GM19240 (cell line): ENCODE measurements at regions not wholly inside any gene's neighbourhood (a gene's known extent, or its start where the extent isn't known, plus 50 kb on each side); places are given as distances from the start of the nearest gene placed in this dataset.
"Not testable (repeated sequence)": the region's sequence is repeated elsewhere in the genome, so short reads cannot be mapped to it uniquely, and the experiment has no call there.

Experiments
- DNase-seq: peaks from one replicate; pipeline ENCODE4 v3.0.0; 2011; ENCODE audit warnings: low spot score; ENCODE audit not compliant: insufficient read length

DNA sequence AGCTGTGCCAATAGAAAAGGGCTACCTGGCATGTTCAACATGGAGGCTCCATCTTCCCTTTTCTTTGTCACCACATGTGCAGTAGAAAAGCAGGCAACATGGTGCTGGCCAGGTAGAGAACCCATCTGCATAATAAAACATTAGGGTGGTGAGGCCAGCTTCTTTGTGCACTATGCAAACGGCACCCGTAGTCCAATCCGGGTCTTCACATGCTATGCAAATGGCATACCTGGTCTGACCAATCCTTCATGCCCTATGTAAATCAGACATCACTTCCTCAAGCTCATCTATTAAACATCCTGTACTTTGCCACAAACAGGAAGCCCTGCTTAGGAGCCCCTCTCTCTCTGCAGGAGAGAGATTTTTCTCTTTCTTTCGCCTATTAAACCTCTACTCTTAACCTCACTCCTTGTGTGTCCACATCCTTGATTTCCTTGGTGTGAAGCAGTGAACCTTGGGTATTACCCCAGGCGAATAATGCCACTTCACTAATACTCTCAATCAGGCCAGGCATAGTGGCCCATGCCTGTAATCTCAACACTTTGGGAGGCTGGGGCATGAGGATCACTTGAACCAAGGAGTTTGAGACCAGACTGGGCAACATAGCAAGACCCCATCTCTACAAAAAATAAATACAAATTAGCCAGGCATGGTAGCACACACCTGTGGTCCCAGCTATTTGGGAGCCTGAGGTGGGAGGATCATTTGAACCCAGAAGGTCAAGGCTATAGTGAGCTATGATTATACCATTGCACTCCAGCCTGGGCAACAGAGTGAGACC, 111.3 kb upstream of the MRI1 start:
- no peak for DNase-seq

DNA sequence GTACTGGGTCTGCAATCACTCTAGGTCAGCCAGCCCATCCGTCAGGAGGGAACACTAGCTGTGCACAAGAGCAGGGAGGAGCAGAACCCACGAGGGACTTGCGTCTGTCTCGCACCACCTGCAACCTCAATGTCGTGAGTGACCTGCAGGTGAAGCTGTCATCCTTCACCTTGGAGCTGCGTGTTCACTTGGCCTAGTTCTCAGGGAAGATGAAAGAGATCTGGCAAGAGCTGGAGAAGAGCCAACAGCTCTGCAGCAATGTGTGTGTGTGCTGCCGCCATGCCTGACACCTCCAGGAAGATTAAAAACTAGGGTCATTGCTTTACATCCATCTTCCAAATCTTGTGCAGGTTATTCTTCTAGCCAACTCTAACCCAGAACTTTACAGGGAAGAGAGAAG, 117.6 kb upstream of the MRI1 start:
- DNase-seq: no peak

DNA sequence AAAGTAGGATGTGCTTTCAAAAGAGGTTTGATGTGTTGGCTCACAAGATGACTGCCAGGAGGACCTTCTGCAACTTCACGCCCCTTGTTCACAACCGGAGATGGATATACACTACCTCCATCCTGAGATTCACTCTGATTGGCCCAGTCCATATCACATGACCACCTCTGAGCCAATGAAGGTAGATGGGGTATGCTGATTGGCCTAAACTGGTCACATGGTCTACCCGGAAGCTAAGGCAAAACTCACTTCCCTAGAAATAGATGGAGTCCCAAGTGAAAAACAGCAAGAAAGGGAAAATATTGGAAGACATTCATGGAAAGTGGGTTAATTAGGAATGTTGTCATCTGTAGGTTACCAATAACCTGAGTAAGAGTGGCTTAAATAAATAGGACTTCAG, 119.7 kb upstream of the MRI1 start:
- DNase-seq: no peak

GRCh38 chr19:13640611-13641010, 123.7 kb upstream of the MRI1 start:
- no peak for DNase-seq

DNA sequence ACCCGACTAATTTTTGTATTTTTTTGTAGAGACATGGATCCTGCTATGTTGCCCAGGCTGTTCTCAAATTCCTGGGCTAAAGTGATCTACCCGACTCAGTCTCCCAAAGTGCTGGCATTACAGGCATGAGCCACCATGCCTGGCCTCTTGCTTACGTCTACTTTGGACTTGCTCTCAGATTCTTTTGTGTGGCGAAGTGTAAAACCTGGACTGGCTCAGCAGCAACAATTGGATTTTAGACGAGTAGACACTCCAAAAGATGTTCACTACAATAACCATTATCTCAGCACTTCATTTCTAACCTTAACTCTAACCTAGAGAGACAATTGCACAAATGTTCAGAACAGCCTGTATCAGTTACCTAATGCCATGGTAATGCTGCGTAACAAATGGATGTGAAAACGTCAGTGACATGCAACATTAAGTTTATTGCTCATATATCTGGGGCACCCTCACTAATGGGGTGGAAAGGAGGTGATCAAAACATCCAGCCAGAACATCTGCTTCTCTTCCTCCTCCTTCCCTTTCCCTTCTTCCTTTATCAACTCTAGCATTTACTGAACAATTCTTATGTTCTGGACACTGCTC, 124.9 kb upstream of the MRI1 start:
- no peak for DNase-seq

- DNase-seq: no peak
Measured at GRCh38 chr19:13637664-13638063, 126.7 kb upstream of the MRI1 start.

DNA sequence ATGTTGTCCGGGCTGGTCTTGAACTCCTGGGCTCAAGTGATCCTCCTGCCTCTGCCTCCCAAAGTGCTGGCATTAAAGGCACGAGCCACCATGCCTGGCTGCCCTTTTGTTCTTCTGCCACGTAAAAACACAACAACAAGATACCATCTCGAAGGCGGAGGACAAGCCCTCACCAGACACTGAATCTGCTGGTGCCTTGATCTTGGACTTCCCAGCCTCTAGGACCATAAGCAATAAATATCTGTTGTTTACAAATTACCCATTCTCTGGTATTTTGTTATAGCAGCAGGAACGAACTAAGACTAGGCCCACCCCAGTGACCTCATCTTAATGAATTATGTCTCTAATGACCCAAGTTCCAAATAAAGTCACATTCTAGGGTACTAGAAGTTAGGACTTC, 128.4 kb upstream of the CACNA1A start:
- no peak for DNase-seq

GRCh38 chr19:13633522-13633922, 127.2 kb upstream of the CACNA1A start:
- no peak for DNase-seq

DNA sequence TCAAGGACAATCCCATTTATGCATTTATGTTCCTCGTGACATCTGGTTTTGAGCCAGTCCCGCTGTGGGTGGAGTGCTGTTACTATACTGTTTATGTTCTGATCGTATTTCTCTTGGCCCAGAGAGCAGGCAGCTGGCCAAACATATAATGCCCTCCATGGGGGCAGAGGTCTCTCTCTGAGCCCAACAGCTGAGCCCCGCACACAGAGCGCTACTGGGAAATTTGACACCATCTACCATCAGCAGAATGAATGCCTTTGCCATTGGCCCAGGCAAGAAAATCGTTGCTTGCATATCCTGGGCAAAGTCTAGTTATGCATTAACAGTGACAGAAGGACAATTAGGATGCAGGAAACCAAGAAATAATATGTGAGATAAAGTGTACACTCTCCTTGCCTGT, 126.8 kb upstream of the CACNA1A start:
- DNase-seq: no peak

GRCh38 chr19:13632164-13632563, 125.9 kb upstream of the CACNA1A start:
- not testable (repeated sequence) for DNase-seq

- no peak for DNase-seq
Measured at GRCh38 chr19:13629687-13630357, 123.5 kb upstream of the CACNA1A start.

DNA sequence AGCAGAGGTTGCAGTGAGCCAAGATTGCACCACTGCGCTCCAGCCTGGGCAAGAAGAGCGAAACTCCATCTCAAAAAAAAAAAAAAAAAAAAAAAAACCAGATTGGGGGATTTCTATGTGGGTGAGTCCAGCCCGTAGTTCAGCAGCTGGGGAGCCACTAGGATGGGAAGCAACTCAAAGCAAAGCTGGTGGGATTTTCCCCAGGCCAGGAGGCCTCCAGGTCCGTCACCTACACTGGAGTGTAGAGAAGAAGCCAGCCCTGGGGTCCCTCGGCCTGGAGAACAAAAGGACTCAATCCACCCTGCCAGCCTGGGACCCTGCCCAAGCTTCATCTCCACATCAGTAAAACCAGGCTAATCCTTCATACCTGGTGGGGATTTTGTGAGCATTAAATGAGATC, 121.3 kb upstream of the CACNA1A start:
- no peak for DNase-seq

DNA sequence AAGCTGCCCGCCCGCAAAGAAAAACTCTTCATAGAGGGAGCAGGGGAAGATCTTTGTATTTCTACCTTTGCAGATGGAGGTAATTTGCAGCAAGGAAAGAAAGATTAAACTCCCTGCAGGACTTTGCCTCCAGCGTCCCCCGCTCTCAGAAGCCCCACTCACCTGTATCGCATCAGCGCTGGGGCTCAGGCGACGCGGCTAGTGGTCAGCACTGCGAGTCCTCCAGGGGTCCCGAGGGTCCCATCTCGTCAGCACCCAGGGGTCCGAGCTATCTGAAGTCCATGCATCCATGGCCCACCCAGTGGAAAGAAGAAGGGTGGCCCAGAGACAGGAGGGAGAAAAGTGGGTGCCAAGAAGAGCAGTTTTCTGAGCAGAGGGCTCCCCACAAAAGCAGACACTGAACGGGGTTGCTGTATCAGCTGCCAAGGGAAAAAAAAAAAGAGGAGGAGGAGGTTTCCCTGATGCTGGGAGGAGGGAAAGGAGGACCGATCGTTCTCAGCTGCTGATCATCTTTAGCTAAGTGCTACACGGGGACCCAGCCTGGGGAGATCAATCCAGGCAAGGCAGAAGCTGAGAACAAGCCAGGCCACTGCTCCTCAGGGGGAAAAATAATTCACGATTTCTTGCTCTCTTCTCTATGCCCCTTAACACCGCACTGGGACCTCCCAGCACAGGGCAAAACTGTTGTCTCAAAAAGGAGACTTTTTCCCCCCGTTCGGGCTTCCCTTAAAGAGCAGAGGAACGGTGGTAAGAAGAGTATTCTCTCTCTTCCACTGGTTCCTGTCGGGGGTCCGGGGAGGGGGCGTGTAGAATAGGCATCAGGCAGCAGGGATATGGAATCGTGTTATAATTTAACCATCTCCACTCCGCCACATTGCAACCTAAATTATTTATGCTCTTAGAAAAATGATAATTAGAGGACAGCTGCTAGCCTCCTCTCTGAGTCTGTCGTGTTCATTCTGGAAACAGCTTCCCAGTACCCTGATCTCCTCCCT, 117.7 kb upstream of the CACNA1A start:
- DNase-seq: no peak

DNA sequence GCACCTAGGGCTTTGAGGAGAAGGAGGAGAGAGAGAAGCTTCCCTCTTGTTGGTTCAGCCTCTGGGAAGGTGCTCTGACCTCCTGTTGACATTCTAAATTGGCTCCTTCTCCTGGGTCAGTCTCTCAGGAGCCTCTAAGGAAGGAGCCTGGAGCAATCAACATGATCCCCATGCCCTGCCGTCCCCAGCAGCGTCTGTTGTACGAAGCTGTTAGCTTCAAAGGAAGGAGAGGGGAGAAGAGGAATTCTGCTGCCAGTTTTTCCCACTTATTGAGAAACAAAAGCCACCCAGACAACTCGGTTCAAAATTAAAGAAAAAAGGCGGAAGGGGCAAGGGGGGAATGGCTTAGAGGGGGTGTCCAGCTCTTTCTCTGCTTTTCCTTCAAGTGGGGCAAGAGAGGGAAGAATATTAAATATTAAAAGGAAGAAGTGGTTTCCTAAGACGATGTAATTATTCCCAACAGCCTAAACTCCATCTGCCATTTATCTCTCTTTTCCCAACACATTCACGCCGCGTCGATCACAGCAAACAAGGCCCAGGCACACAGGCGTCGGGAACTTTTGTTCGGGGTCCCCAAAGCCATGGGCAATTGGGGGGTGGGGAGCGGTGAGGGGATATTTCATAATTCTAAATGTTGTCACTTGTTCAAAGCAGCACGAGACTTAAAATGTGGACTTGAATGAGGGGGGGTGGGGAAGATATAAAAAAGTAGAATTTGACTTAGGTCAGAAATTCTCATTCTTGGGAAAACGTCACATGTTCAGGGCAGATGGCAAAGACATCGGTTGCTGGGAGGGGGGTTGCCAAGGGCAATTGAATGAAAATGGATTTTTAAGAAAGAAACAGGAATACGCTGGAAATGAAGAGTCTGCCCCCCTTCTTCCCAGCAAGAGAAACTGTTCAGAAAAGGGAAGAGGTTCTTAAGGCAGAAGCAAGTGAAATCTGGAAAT, 116.8 kb upstream of the CACNA1A start:
- DNase-seq: no peak

DNA sequence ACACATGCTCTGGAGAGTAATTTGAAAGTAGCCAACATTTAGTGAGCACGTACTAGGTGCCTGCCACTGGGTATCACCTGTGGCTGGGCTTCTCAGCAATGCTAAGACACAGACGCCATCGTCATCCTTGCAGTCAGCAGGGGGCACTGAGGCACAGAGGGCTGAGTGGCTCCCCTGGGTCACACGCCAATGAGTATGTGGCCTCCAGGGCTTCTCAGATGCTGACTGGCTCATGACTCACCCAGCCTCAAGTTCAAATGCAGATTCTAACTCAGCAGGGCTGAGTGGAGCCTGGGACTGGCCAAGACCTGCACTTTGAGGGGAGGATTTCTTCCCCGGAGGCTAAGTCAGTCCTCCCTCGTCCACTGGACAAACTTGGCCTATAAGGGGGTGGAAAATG, 115.1 kb upstream of the CACNA1A start:
- DNase-seq: no peak

DNA sequence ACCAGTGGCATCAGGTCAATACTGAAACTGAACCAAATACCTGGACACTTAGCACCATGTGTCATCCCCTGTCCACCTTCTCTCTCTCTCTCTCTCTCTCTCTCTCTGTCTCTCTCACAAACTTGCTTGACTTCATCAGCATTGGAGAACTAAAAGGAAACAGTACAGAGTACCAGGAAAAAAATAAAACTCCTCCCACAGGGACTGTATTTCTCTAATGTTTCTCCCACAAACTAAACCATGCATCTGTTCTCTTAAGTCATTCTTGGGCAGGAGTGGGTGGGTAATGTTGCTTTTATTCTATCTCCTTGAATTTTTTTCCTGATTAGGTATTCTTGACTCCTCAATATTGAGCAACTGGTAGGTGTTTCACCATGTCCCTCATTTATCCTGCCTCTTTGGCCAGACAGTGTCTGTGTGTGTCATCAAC, 112.9 kb upstream of the CACNA1A start:
- no peak for DNase-seq

GRCh38 chr19:13615890-13616289, 109.6 kb upstream of the CACNA1A start:
- no peak for DNase-seq

- DNase-seq: no peak
Measured at GRCh38 chr19:13613447-13613846, 107.2 kb upstream of the CACNA1A start.

GRCh38 chr19:13611596-13611995, 105.3 kb upstream of the CACNA1A start:
- DNase-seq: no peak

DNA sequence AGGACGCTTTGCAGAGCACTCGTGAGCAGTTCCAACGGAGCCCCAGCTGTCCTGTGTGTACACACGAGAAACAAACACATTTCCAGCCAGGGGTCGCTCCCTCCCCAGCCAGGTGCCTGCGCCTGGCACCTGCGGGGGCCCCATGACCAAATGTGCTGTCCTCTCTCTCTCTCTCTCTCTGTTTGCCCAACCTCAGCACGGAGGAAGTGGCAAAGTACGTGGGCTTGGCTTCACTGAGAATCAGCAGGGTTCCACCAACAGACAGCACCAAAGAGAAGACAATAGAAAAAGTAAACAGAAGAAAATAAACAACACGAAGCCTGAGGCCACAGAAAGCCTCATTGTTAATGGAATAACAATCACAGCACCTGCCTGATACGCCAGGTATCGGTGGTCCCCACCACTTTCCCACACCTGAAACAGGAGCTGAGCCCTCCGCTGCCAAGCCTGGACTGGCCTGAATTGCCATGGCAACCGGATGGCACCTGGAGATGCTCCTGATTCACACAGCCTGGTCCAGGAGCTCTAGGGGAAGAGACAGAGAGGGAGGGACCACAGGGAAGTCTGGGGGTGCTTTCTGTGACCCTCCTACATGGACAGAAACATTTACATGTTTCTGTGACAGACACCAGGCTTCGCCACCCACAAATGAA, 103.9 kb upstream of the CACNA1A start:
- no peak for DNase-seq
